ENCODE measurements at regions not wholly inside any gene's neighbourhood (a gene's known extent, or its start where the extent isn't known, plus 50 kb on each side); places are given as distances from the start of the nearest gene placed in this dataset.

- TF ChIP-seq CTCF (IDR thresholded peaks at IDR 0.05; ENCODE audit: low read depth, low read length, poor library complexity, severe bottlenecking) (no peak), EZH2phosphoT487 (IDR thresholded peaks at IDR 0.05; ENCODE audit: borderline replicate concordance, low read length) (no peak)
These were observed 79.1 kb upstream of the EPB41L3 start for GRCh38 chr18:5622905-5623304.

Data from DOHH2 (cell line).